OCI-LY1 (cell line): ENCODE measurements at regions not wholly inside any gene's neighbourhood (a gene's known extent, or its start where the extent isn't known, plus 50 kb on each side); places are given as distances from the start of the nearest gene placed in this dataset.

ENCODE experiments used
- CTCF ChIP-seq: fragments of 200-600 bp; sonication (generic), shearing (Covaris generic); IDR thresholded peaks from 2 replicates; pipeline ENCODE4 v1.5.1; 2017; ENCODE audit warnings: mild to moderate bottlenecking, antibody characterized with exemption, low read length, moderate library complexity, mixed read lengths
- EZH2 ChIP-seq: fragments of 200-600 bp; sonication (generic), shearing (Covaris generic); IDR thresholded peaks from 2 replicates; pipeline ENCODE4 v1.8.0; 2017; ENCODE audit warnings: borderline replicate concordance, mixed run types, mild to moderate bottlenecking, antibody characterized with exemption, low read length, moderate library complexity, mixed read lengths

- no peak for TF ChIP-seq CTCF
- TF ChIP-seq EZH2: no peak
These were observed 930.1 kb downstream of the ADGRL3 start for GRCh38 chr4:62130230-62130629.
